ENCODE measurements at regions not wholly inside any gene's neighbourhood (a gene's known extent, or its start where the extent isn't known, plus 50 kb on each side); places are given as distances from the start of the nearest gene placed in this dataset.

- no peak for DNase-seq
Observed at GRCh38 chr5:146940295-146940694, 61.7 kb upstream of the PPP2R2B start.

GRCh38 chr5:146944019-146944418 lies 65.5 kb upstream of the PPP2R2B start:
- no peak for DNase-seq

- no peak for DNase-seq
Observed at GRCh38 chr5:146944764-146945616, 66.4 kb upstream of the PPP2R2B start.

- DNase-seq: no peak
Observed at GRCh38 chr5:146945617-146946084, 67.1 kb upstream of the PPP2R2B start.

GRCh38 chr5:146947181-146947941 lies 68.8 kb upstream of the PPP2R2B start:
- DNase-seq: no peak

- no peak for DNase-seq
Observed at GRCh38 chr5:146948666-146949065, 70.1 kb upstream of the PPP2R2B start.

GRCh38 chr5:146952168-146952567 lies 73.6 kb upstream of the PPP2R2B start:
- no peak for DNase-seq

- no peak for DNase-seq
Observed at GRCh38 chr5:146956217-146956616, 77.7 kb upstream of the PPP2R2B start.

GRCh38 chr5:146959360-146959759 lies 80.8 kb upstream of the PPP2R2B start:
- no peak for DNase-seq

- DNase-seq: no peak
Observed at GRCh38 chr5:146962801-146963355, 84.3 kb upstream of the PPP2R2B start.

GRCh38 chr5:146965761-146966659 lies 87.5 kb upstream of the PPP2R2B start:
- DNase-seq: peak; percentile 55

- DNase-seq: no peak
Observed at GRCh38 chr5:146967646-146968045, 89.1 kb upstream of the PPP2R2B start.

- no peak for DNase-seq
Observed at GRCh38 chr5:146971401-146971800, 92.8 kb upstream of the PPP2R2B start.

GRCh38 chr5:146986469-146986868 lies 107.9 kb upstream of the PPP2R2B start:
- no peak for DNase-seq

GRCh38 chr5:146993876-146994530 lies 115.4 kb upstream of the PPP2R2B start:
- DNase-seq: no peak

- no peak for DNase-seq
Observed at GRCh38 chr5:146995878-146996277, 117.3 kb upstream of the PPP2R2B start.

- DNase-seq: no peak
Observed at GRCh38 chr5:147015405-147015804, 136.8 kb upstream of the PPP2R2B start.

GRCh38 chr5:147017191-147017590 lies 138.6 kb upstream of the PPP2R2B start:
- no peak for DNase-seq

GRCh38 chr5:147017621-147018020 lies 139.1 kb upstream of the PPP2R2B start:
- no peak for DNase-seq

GRCh38 chr5:147018812-147019211 lies 140.3 kb upstream of the PPP2R2B start:
- no peak for DNase-seq

GRCh38 chr5:147036691-147037245 lies 158.2 kb upstream of the PPP2R2B start:
- DNase-seq: no peak
